DOHH2 (cell line): ENCODE measurements at regions not wholly inside any gene's neighbourhood (a gene's known extent, or its start where the extent isn't known, plus 50 kb on each side); places are given as distances from the start of the nearest gene placed in this dataset.

Source experiments
- CTCF ChIP-seq: fragments of 200-600 bp; sonication (generic); IDR thresholded peaks from one replicate; pipeline ENCODE4 v1.5.1; 2014; ENCODE audit warnings: antibody characterized with exemption, mild to moderate bottlenecking, low read depth, low read length; ENCODE audit not compliant: poor library complexity, severe bottlenecking
- EZH2phosphoT487 ChIP-seq: fragments of 200-600 bp; sonication (generic); IDR thresholded peaks from 2 replicates; pipeline ENCODE4 v1.6.1; 2017; ENCODE audit warnings: borderline replicate concordance, mild to moderate bottlenecking, antibody characterized with exemption, low read length, moderate library complexity, mixed read lengths

- TF ChIP-seq CTCF (no peak), EZH2phosphoT487 (no peak)
These were observed 1468.2 kb upstream of the ACVR2A start for GRCh38 chr2:146376511-146377064.
